H9 (cell line): ENCODE measurements at regions not wholly inside any gene's neighbourhood (a gene's known extent, or its start where the extent isn't known, plus 50 kb on each side); places are given as distances from the start of the nearest gene placed in this dataset.

Experiments
- DNase-seq: peaks from one replicate; pipeline ENCODE4 v3.0.0-alpha.2; 2017
- H2AFZ ChIP-seq: one replicate; pipeline ENCODE4 v1.6.1; 2013; ENCODE audit warnings: mild to moderate bottlenecking, low read length, control low read depth, moderate library complexity
- H2AK5ac ChIP-seq: 2 replicates; pipeline ENCODE4 v1.6.1; 2013; ENCODE audit warnings: low read length, control low read depth, mixed read lengths; ENCODE audit not compliant: insufficient read length
- H2BK120ac ChIP-seq: one replicate; pipeline ENCODE4 v1.6.1; 2013; ENCODE audit warnings: low read depth, mild to moderate bottlenecking, low read length, control low read depth, inconsistent platforms; ENCODE audit not compliant: poor library complexity, severe bottlenecking
- H2BK12ac ChIP-seq: 2 replicates; pipeline ENCODE4 v1.6.1; 2013; ENCODE audit warnings: low read length, control low read depth, mixed read lengths, low read depth; ENCODE audit not compliant: insufficient read length
- H2BK15ac ChIP-seq: 2 replicates; pipeline ENCODE4 v1.6.1; 2013; ENCODE audit warnings: low read depth, low read length, control low read depth
- H2BK20ac ChIP-seq: one replicate; pipeline ENCODE4 v1.6.1; 2013; ENCODE audit warnings: low read depth, mild to moderate bottlenecking, low read length, control low read depth, inconsistent platforms; ENCODE audit not compliant: poor library complexity, severe bottlenecking
- H2BK5ac ChIP-seq: 2 replicates; pipeline ENCODE4 v1.6.1; 2013; ENCODE audit warnings: low read length, control low read depth, mixed read lengths; ENCODE audit not compliant: insufficient read length
- H3K14ac ChIP-seq: 2 replicates; pipeline ENCODE4 v1.6.1; 2013; ENCODE audit warnings: low read length, control low read depth; ENCODE audit not compliant: insufficient read depth
- H3K18ac ChIP-seq: 2 replicates; pipeline ENCODE4 v1.6.1; 2013; ENCODE audit warnings: low read depth, mild to moderate bottlenecking, mixed read lengths, low read length, control low read depth; ENCODE audit not compliant: insufficient read length
- H3K23ac ChIP-seq: 2 replicates; pipeline ENCODE4 v1.6.1; 2013; ENCODE audit warnings: low read length, control low read depth, mixed read lengths, low read depth; ENCODE audit not compliant: insufficient read length
- H3K23me2 ChIP-seq: 2 replicates; pipeline ENCODE4 v1.6.1; 2013; ENCODE audit warnings: low read depth, mild to moderate bottlenecking, mixed read lengths, low read length, control low read depth; ENCODE audit not compliant: insufficient read length, poor library complexity, severe bottlenecking
- H3K27ac ChIP-seq: 2 replicates; pipeline ENCODE4 v1.5.1; 2013; ENCODE audit warnings: low read length, control low read depth, mixed read lengths, low read depth; ENCODE audit not compliant: insufficient read length
- H3K27me3 ChIP-seq: 2 replicates; pipeline ENCODE4 v1.6.1; 2013; ENCODE audit warnings: low read length, control low read depth, inconsistent platforms; ENCODE audit not compliant: insufficient read depth
- H3K4ac ChIP-seq: 2 replicates; pipeline ENCODE4 v1.6.1; 2013; ENCODE audit warnings: low read depth, mild to moderate bottlenecking, control low read depth, inconsistent platforms, low read length, moderate library complexity
- H3K4me1 ChIP-seq: 2 replicates; pipeline ENCODE4 v1.6.1; 2013; ENCODE audit warnings: low read length, control low read depth, inconsistent platforms; ENCODE audit not compliant: insufficient read depth
- H3K4me2 ChIP-seq: 2 replicates; pipeline ENCODE4 v1.6.1; 2013; ENCODE audit warnings: low read length, control low read depth, mixed read lengths; ENCODE audit not compliant: insufficient read length, insufficient read depth
- H3K56ac ChIP-seq: 2 replicates; pipeline ENCODE4 v1.6.1; 2013; ENCODE audit warnings: low read depth, mild to moderate bottlenecking, mixed read lengths, low read length, control low read depth; ENCODE audit not compliant: insufficient read length
- H3K79me1 ChIP-seq: 2 replicates; pipeline ENCODE4 v1.6.1; 2013; ENCODE audit warnings: low read depth, mild to moderate bottlenecking, moderate library complexity, low read length, control low read depth, inconsistent platforms; ENCODE audit not compliant: insufficient read depth, poor library complexity, severe bottlenecking
- H3K79me2 ChIP-seq: 2 replicates; pipeline ENCODE4 v1.6.1; 2013; ENCODE audit warnings: low read length, control low read depth, inconsistent platforms; ENCODE audit not compliant: insufficient read depth
- H3K9ac ChIP-seq: 2 replicates; pipeline ENCODE4 v1.6.1; 2013; ENCODE audit warnings: low read length, control low read depth, mixed read lengths; ENCODE audit not compliant: insufficient read length; ENCODE audit errors: extremely low read depth
- H3K9me3 ChIP-seq: one replicate; pipeline ENCODE4 v1.6.1; 2013; ENCODE audit warnings: low read depth, low read length, inconsistent platforms; ENCODE audit not compliant: control insufficient read depth
- H3T11ph ChIP-seq: one replicate; pipeline ENCODE4 v1.6.1; 2013; ENCODE audit warnings: mild to moderate bottlenecking, low read length, control low read depth, inconsistent platforms
- H4K20me1 ChIP-seq: one replicate; pipeline ENCODE4 v1.6.1; 2013; ENCODE audit not compliant: control insufficient read depth, insufficient read length, insufficient read depth
- H4K5ac ChIP-seq: 2 replicates; pipeline ENCODE4 v1.6.1; 2013; ENCODE audit warnings: low read depth, mild to moderate bottlenecking, mixed read lengths, low read length, control low read depth; ENCODE audit not compliant: insufficient read length
- H4K8ac ChIP-seq: replicated peaks from 2 replicates; pipeline ENCODE4 v1.6.1; 2013; ENCODE audit warnings: low read length, control low read depth, mixed read lengths, low read depth; ENCODE audit not compliant: insufficient read length
- H4K91ac ChIP-seq: 2 replicates; pipeline ENCODE4 v1.6.1; 2013; ENCODE audit warnings: low read depth, mild to moderate bottlenecking, moderate library complexity, mixed read lengths, low read length, control low read depth; ENCODE audit not compliant: insufficient read length
- H3K27ac Mint-ChIP-seq, 3 experiments: 2 replicates in 2 of 3; 3 replicates in 1 of 3; pipeline ENCODE4 v1.8.0; 2020 to 2021; ENCODE audit warnings: mixed read lengths in 3 of 3, mild to moderate bottlenecking in 1 of 3, moderate library complexity in 1 of 3
- H3K27me3 Mint-ChIP-seq: 2 replicates; pipeline ENCODE4 v1.8.0; 2021; ENCODE audit warnings: low read depth, mild to moderate bottlenecking, moderate library complexity, mixed read lengths
- H3K36me3 Mint-ChIP-seq, 3 experiments: 2 replicates in 2 of 3; 3 replicates in 1 of 3; pipeline ENCODE4 v1.8.0; 2020 to 2021; ENCODE audit warnings: low read depth in 3 of 3, mixed read lengths in 3 of 3; ENCODE audit not compliant: insufficient read depth in 1 of 3
- H3K4me1 Mint-ChIP-seq, 2 experiments: 2 replicates each; pipeline ENCODE4 v1.8.0; 2020; ENCODE audit warnings: mixed read lengths in 2 of 2
- H3K4me3 Mint-ChIP-seq, 2 experiments: 2 replicates in 1 of 2; 3 replicates in 1 of 2; pipeline ENCODE4 v1.8.0; 2020 to 2021; ENCODE audit warnings: mild to moderate bottlenecking in 2 of 2, mixed read lengths in 2 of 2, moderate library complexity in 1 of 2
- H3K9me3 Mint-ChIP-seq, 2 experiments: 2 replicates in 1 of 2; 3 replicates in 1 of 2; pipeline ENCODE4 v1.8.0; 2020; ENCODE audit warnings: mild to moderate bottlenecking in 2 of 2, mixed read lengths in 2 of 2, moderate library complexity in 1 of 2
- CTCF ChIP-seq: fragments of 200-600 bp; sonication (generic); conservative IDR thresholded peaks from 3 replicates; pipeline ENCODE4 v1.8.0; 2021; ENCODE audit warnings: antibody characterized with exemption, mild to moderate bottlenecking
- WGBS: extraction: QIAGEN DNeasy Blood & Tissue Kit; methylation state at CpG from one replicate; pipeline ENCODE4 v1.1.7; 2013; ENCODE audit warnings: missing lambda C conversion rate, low lambda C conversion rate, mixed read lengths; ENCODE audit not compliant: insufficient read length; ENCODE audit errors: extremely low coverage; 5-methylcytosine and 5-hydroxymethylcytosine counted together

- no peaks in the 10 kb centered on the region for H4K20me1 ChIP-seq
- no peak overlapping the region for H2BK12ac ChIP-seq
- peaks cover 7 to 9% of the 10 kb centered on the region in 2 experiments; a peak in 4 of 5 replicates for H3K9me3 Mint-ChIP-seq
- no peak overlapping the region for H2BK120ac ChIP-seq
- H3K56ac ChIP-seq = no peak overlapping the region
- H3K4me1 ChIP-seq = peaks cover 4% of the 10 kb centered on the region; the same call in 1 of the 2 replicates
- H3K4me2 ChIP-seq = no peak overlapping the region
- DNase-seq = no peak
- no peak overlapping the region for H3K23ac ChIP-seq
- no peak overlapping the region for H3K27ac Mint-ChIP-seq
- no peak overlapping the region for H3K9ac ChIP-seq
- no peak overlapping the region for H3K4ac ChIP-seq
- no peak overlapping the region for H4K91ac ChIP-seq
- WGBS = no CpG with 5 or more reads among the region's 7 CpGs
- no peak overlapping the region for H4K5ac ChIP-seq
- H3K4me1 Mint-ChIP-seq = peaks cover 2 to 7% of the 10 kb centered on the region in 2 experiments; a peak in 3 of 4 replicates
- no peaks in the 10 kb centered on the region for H3K23me2 ChIP-seq
- no peak for TF ChIP-seq CTCF
- no peak overlapping the region for H4K8ac ChIP-seq
- H2BK20ac ChIP-seq = no peak overlapping the region
- H3K18ac ChIP-seq = no peak overlapping the region
- H3K27me3 ChIP-seq = peaks cover 5% of the 10 kb centered on the region; the same call in 1 of the 2 replicates
- no peak overlapping the region for H3T11ph ChIP-seq
- H3K4me3 Mint-ChIP-seq = no peak overlapping the region
- H3K79me2 ChIP-seq = no peaks in the 10 kb centered on the region
- H2BK5ac ChIP-seq = no peak overlapping the region
- no peaks in the 10 kb centered on the region for H3K79me1 ChIP-seq
- no peaks in the 10 kb centered on the region for H3K9me3 ChIP-seq
- no peak overlapping the region for H2BK15ac ChIP-seq
- H3K27me3 Mint-ChIP-seq = peaks cover 6% of the 10 kb centered on the region
- no peak overlapping the region for H3K27ac ChIP-seq
- no peak overlapping the region for H3K14ac ChIP-seq
- no peak overlapping the region for H2AFZ ChIP-seq
- H2AK5ac ChIP-seq = no peak overlapping the region
- H3K36me3 Mint-ChIP-seq = peaks cover 0 to 3% (median 0%) of the 10 kb centered on the region in 3 experiments; a peak in 3 of 7 replicates
Measured at GRCh38 chr11:114826910-114827442, 148.6 kb downstream of the NXPE2 start.
